Smooth muscle cell (in vitro differentiated cells): ENCODE measurements at regions not wholly inside any gene's neighbourhood (a gene's known extent, or its start where the extent isn't known, plus 50 kb on each side); places are given as distances from the start of the nearest gene placed in this dataset.
A peak's percentile ranks its signal among the peaks of the same experiment; 100 is the strongest.
"Not testable (repeated sequence)": the region's sequence is repeated elsewhere in the genome, so short reads cannot be mapped to it uniquely, and the experiment has no call there.

Experiments
- DNase-seq: peaks from one replicate; lab custom pipeline; 2025; ENCODE audit not compliant: unreplicated experiment; lab: John Stamatoyannopoulos, UW
- H2AFZ ChIP-seq: fragments of 200-600 bp; sonication (generic); 2 replicates; pipeline ENCODE4 v1.6.0; 2016; ENCODE audit warnings: antibody characterized with exemption, low read depth, mild to moderate bottlenecking
- H3F3A ChIP-seq: fragments of 200-600 bp; sonication (generic); 2 replicates; pipeline ENCODE4 v1.6.0; 2017; ENCODE audit warnings: antibody characterized with exemption, low read depth
- H3K27ac ChIP-seq: fragments of 200-600 bp; sonication (generic); 2 replicates; pipeline ENCODE4 v1.5.1; 2016; ENCODE audit warnings: low read depth, mild to moderate bottlenecking
- H3K27me3 ChIP-seq: fragments of 200-600 bp; sonication (generic); 2 replicates; pipeline ENCODE4 v1.6.1; 2016; ENCODE audit warnings: low read depth, mild to moderate bottlenecking
- H3K36me3 ChIP-seq: fragments of 200-600 bp; sonication (generic); 2 replicates; pipeline ENCODE4 v1.5.1; 2016; ENCODE audit warnings: low read depth
- H3K4me1 ChIP-seq: fragments of 200-600 bp; sonication (generic); 2 replicates; pipeline ENCODE4 v1.5.1; 2016; ENCODE audit warnings: low read depth
- H3K4me2 ChIP-seq: fragments of 200-600 bp; sonication (generic); 2 replicates; pipeline ENCODE4 v1.6.0; 2016; ENCODE audit warnings: mild to moderate bottlenecking
- H3K4me3 ChIP-seq: fragments of 200-600 bp; sonication (generic); 2 replicates; pipeline ENCODE4 v1.5.1; 2016; ENCODE audit warnings: mild to moderate bottlenecking
- H3K79me2 ChIP-seq: fragments of 200-600 bp; sonication (generic); 2 replicates; pipeline ENCODE4 v1.6.0; 2016; ENCODE audit warnings: low read depth, mild to moderate bottlenecking
- H3K9ac ChIP-seq: fragments of 200-600 bp; sonication (generic); 2 replicates; pipeline ENCODE4 v1.6.0; 2016; ENCODE audit warnings: low read depth
- H3K9me3 ChIP-seq: fragments of 200-600 bp; sonication (generic); replicated peaks from 2 replicates; pipeline ENCODE4 v1.5.1; 2016; ENCODE audit warnings: low read depth
- H4K20me1 ChIP-seq: fragments of 200-600 bp; sonication (generic); 2 replicates; pipeline ENCODE4 v1.6.0; 2016; ENCODE audit warnings: low read depth
- CTCF ChIP-seq: fragments of 200-600 bp; sonication (generic); IDR thresholded peaks from 2 replicates; pipeline ENCODE4 v1.5.1; 2017; ENCODE audit warnings: borderline replicate concordance, mild to moderate bottlenecking, antibody characterized with exemption; ENCODE audit not compliant: insufficient read depth, poor library complexity, severe bottlenecking
- WGBS: methylation state at CpG from one replicate; pipeline ENCODE4 v1.1.7; 2016; ENCODE audit warnings: low lambda C conversion rate; 5-methylcytosine and 5-hydroxymethylcytosine counted together

DNA sequence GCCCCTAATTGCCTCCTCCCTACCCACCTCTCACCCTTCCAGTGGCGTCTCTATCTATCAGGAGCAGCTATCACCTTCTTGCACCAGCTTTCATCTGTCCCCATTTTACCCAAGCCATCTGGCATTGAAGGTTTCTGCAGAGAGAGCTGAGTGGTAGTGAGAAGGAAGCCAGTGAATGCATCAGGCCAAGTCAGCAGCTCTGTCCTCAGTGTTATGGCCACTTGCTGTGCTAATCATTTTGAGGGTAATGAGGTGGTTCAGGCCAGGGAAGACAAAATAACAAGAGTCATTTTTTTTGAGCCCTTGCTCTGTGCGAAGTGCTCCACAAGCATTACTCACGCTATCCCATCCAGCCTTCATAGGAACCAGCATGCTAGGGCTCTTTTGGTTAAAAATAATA is 164.7 kb downstream of the SUDS3 start:
- no peaks in the 10 kb centered on the region for H3K9me3 ChIP-seq
- H3K4me3 ChIP-seq, result no peak overlapping the region
- no peak for DNase-seq
- no peak overlapping the region for H3K27ac ChIP-seq
- no peaks in the 10 kb centered on the region for H4K20me1 ChIP-seq
- H3K27me3 ChIP-seq, result no peaks in the 10 kb centered on the region
- 85% methylated on average over 3 of the region's 3 CpGs for WGBS
- no peak overlapping the region for H3K4me2 ChIP-seq
- H3K9ac ChIP-seq, result no peak overlapping the region
- TF ChIP-seq CTCF, result no peak
- H3K79me2 ChIP-seq, result no peaks in the 10 kb centered on the region
- no peak overlapping the region for H2AFZ ChIP-seq
- H3F3A ChIP-seq, result no peaks in the 10 kb centered on the region
- H3K4me1 ChIP-seq, result no peaks in the 10 kb centered on the region
- H3K36me3 ChIP-seq, result no peaks in the 10 kb centered on the region

DNA sequence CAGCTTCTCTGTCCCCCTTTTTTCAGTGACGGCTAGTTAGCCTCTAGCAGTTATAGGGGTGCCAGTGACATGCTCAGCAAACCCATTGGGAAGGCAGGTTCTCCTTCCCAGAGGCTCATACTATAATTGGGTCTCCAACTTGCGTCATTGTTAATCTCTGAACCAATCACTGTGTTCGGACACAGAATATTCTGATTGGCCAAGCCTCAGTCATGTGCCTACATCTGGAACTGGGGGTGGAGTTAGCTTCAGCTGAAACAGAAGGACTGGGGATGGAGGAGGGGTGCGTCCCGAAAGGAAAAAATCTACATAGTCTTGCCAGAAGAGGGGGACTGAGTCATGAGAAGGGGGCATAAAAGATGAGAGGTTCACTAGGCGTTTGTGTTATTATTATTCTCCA is 165.6 kb downstream of the SUDS3 start:
- Histone ChIP-seq H3K36me3 (no peaks in the 10 kb centered on the region), H3K79me2 (no peaks in the 10 kb centered on the region), H4K20me1 (no peaks in the 10 kb centered on the region), H3K4me2 (no peak overlapping the region), H3F3A (no peaks in the 10 kb centered on the region), H3K4me3 (no peak overlapping the region), H3K27me3 (no peaks in the 10 kb centered on the region), H3K9ac (no peak overlapping the region), H3K4me1 (no peaks in the 10 kb centered on the region), H2AFZ (no peak overlapping the region), H3K27ac (no peak overlapping the region), H3K9me3 (no peaks in the 10 kb centered on the region)
- WGBS, result 92% methylated on average over 6 of the region's 6 CpGs
- DNase-seq, result no peak
- TF ChIP-seq CTCF, result no peak

- Histone ChIP-seq H3K4me2 (no peak overlapping the region), H3F3A (no peaks in the 10 kb centered on the region), H3K27ac (no peak overlapping the region), H3K79me2 (no peaks in the 10 kb centered on the region), H4K20me1 (no peaks in the 10 kb centered on the region), H3K4me3 (no peak overlapping the region), H3K9me3 (no peaks in the 10 kb centered on the region), H3K4me1 (no peaks in the 10 kb centered on the region), H3K27me3 (no peaks in the 10 kb centered on the region), H3K9ac (no peak overlapping the region), H3K36me3 (no peaks in the 10 kb centered on the region), H2AFZ (no peak overlapping the region)
- DNase-seq, result no peak
- TF ChIP-seq CTCF, result no peak
- WGBS, result 94% methylated on average over 4 of the region's 4 CpGs
Measured at GRCh38 chr12:118543651-118544050, 167.3 kb downstream of the SUDS3 start.

DNA sequence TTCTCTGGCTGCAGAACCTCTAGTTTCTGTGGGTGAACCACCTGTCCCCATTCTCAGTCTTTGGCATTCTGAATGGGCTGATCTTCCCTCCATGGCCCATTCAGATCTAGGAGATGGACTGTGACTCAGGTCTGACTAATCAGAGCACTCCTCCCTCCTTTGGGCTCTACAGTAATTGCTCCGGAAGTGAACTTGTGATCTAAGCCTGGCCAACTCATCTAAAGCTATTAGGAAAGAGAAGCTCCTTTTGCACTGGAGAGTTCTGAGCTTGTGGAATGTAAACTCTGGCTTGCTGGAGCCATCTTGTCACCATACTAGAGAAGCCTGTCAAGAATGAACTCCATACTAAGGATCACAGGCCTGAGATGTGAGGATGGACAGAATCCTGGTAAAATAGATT is 168.2 kb downstream of the SUDS3 start:
- Histone ChIP-seq H3K36me3 (no peaks in the 10 kb centered on the region), H3K9me3 (no peaks in the 10 kb centered on the region), H3K79me2 (no peaks in the 10 kb centered on the region), H3K27me3 (no peaks in the 10 kb centered on the region), H3K4me3 (no peak overlapping the region), H3K9ac (no peak overlapping the region), H3K4me1 (no peaks in the 10 kb centered on the region), H3K4me2 (no peak overlapping the region), H2AFZ (peak overlapping the region; percentile 56), H4K20me1 (no peaks in the 10 kb centered on the region), H3F3A (no peaks in the 10 kb centered on the region), H3K27ac (no peak overlapping the region)
- no peak for DNase-seq
- 28% methylated on average over 1 of the region's 1 CpG for WGBS
- no peak for TF ChIP-seq CTCF

DNA sequence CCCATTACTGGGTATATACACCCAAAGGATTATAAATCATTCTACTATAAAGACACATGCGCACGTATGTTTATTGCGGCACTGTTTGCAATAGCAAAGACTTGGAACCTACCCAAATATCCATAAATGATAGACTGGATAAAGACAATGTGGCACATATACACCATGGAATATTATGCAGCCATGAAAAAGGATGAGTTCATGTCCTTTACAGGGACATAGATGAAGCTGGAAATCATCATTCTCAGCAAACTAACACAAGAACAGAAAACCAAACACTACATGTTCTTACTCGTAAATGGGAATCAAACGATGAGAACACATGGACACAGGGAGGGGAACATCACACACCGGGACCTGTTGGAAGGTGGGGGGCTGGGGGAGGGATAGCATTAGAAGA is 171.3 kb downstream of the SUDS3 start:
- not testable (repeated sequence) for DNase-seq, H2AFZ ChIP-seq, H3K9me3 ChIP-seq, H3K27me3 ChIP-seq, H3K79me2 ChIP-seq, H3K27ac ChIP-seq, H3K4me3 ChIP-seq, H3K4me1 ChIP-seq, H3K4me2 ChIP-seq, H3K9ac ChIP-seq, H3K36me3 ChIP-seq, H4K20me1 ChIP-seq, H3F3A ChIP-seq
- 96% methylated on average over 6 of the region's 6 CpGs for WGBS
